ENCODE measurements at regions not wholly inside any gene's neighbourhood (a gene's known extent, or its start where the extent isn't known, plus 50 kb on each side); places are given as distances from the start of the nearest gene placed in this dataset.

DNA sequence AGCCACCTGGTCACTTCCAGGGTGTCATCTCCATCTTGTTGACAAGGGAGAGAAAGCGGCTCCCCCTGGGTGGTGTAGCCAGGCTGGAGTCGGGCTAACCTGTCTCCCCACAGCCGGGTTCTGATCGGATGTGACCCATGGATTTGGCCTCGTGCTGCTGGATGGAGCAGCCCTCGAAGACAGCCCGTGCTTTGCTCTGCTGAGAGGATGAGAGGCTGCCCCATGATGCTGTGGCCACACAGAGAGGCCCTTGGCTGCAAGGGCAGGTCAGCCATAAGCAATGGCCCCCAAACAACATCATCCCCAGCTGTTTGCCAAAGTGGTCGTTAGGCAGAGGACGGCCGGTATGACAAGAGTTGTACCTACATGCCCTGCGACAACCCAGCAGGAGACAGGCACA lies 106.6 kb downstream of the HMX1 start:
- no peaks in the 10 kb centered on the region for H3K27me3 ChIP-seq
- H3K27ac ChIP-seq = no peak overlapping the region
- no peaks in the 10 kb centered on the region for H3K9me3 ChIP-seq
- 61 to 62% methylated on average over 6 to 11 of the region's 11 CpGs for WGBS, 2 donors
- DNase-seq = peak in 1 of 4 donors; percentile 8
- intact Hi-C loops (cut with DNase I) = no loop called here
- no peaks in the 10 kb centered on the region for H3K4me1 ChIP-seq
- ATAC-seq = no peak
- H3K36me3 ChIP-seq (replicated peaks in 1 of 2; ENCODE audit: insufficient read depth in 1 of 2, low read depth in 2 of 2) = no peaks in the 10 kb centered on the region
- no peak overlapping the region for H3K4me3 ChIP-seq
- TF ChIP-seq, protein P1, sequence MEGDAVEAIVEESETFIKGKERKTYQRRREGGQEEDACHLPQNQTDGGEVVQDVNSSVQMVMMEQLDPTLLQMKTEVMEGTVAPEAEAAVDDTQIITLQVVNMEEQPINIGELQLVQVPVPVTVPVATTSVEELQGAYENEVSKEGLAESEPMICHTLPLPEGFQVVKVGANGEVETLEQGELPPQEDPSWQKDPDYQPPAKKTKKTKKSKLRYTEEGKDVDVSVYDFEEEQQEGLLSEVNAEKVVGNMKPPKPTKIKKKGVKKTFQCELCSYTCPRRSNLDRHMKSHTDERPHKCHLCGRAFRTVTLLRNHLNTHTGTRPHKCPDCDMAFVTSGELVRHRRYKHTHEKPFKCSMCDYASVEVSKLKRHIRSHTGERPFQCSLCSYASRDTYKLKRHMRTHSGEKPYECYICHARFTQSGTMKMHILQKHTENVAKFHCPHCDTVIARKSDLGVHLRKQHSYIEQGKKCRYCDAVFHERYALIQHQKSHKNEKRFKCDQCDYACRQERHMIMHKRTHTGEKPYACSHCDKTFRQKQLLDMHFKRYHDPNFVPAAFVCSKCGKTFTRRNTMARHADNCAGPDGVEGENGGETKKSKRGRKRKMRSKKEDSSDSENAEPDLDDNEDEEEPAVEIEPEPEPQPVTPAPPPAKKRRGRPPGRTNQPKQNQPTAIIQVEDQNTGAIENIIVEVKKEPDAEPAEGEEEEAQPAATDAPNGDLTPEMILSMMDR (IDR thresholded peaks at IDR 0.05) = no peak
- no peak for TF ChIP-seq POLR2A (IDR thresholded peaks at IDR 0.05)

DNA sequence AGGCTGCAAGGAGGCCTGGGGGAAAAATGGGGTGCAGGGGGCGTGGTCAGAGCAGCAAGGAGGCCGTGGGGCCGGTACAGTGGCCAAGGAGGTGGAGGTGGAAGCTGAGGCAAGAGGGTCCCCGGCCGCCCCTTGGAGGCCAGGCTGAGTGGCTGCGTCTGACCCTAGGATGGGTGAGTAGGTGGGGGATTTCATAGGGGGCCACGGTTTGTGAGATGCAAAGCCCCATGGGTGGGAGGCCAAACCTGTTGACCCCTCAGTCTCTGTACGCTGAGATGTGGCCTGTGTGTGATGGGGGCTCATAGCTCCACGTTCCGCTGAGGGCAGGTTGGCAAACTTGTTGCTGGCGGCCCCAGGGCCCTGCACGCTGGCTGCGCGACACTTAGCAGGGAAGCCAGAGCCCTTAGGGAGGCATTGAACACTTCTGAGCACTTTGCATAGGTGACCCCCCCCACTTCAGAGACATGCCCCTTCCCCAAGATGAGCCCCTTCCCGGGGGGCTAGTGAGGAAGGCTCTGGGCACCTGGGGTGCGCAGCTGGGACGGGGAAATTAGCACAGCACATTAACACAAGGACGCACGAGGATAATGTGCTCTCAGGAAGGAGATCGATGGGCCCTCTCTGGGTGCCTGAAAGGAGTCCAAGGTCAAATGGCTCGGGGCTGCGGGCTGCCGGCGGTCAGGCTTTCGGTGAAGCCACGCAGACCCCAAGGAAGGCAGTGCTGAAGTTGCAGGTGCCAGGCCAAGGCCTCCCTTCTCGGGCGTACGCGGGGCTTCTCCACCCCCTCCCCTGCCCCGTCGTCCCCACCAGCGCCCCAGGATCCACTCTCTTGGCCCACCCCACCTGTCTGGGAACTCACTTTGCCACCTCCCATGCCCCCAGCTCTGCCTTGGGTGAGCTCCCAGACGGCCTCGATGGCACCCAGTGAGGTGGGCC lies 107.4 kb downstream of the HMX1 start:
- peak in 1 of 4 donors; percentile 7 for DNase-seq
- Histone ChIP-seq H3K36me3 (replicated peaks in 1 of 2; ENCODE audit: insufficient read depth in 1 of 2, low read depth in 2 of 2) (no peaks in the 10 kb centered on the region), H3K4me1 (no peaks in the 10 kb centered on the region), H3K9me3 (no peaks in the 10 kb centered on the region), H3K27me3 (no peaks in the 10 kb centered on the region), H3K4me3 (no peak overlapping the region), H3K27ac (no peak overlapping the region)
- 57 to 59% methylated on average over 10 to 34 of the region's 35 CpGs for WGBS, 2 donors
- ATAC-seq = no peak
- TF ChIP-seq, protein P1 (IDR thresholded peaks at IDR 0.05) = no peak
- no peak for TF ChIP-seq POLR2A (IDR thresholded peaks at IDR 0.05)
- intact Hi-C loops (cut with DNase I) = no loop called here

DNA sequence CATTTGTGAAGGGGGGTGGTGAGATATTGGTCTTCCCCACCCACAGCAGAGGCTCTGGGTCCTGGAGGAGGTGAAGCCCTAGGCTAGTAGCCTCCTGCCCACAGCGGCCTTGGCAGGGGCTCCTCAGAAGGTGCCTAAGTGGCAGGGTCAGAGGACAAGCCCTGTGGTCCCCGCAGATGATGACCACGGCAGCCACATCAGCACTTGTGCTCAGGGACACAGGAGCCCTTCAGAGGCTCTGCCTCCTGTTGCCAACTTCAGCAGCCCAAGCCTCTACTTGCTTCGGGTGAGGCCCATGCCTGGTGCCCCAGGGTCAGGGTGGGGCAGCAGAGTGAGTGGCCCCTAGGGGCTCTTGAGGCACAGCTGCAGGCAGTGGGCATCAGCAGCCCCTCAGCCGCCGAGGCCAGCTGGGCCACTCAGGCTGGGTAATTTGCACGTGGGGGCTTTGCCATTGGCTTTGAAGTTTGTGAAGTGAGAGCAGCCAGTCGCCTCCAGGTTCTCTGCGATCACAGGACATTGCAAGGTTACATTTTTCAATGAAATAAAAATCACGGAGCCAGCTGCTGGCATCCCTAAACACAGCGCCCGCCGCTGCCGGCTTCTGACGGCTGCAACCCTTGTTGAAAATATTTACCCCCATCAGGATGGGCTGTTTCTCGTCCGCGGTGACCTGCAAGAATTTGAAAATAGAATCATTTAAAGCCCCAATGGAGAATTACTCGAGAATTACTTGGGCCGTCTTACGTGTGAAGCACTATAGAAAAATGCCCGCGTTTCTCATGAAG lies 108.5 kb downstream of the HMX1 start:
- Histone ChIP-seq H3K4me3 (no peak overlapping the region), H3K4me1 (no peaks in the 10 kb centered on the region), H3K9me3 (no peaks in the 10 kb centered on the region), H3K36me3 (replicated peaks in 1 of 2; ENCODE audit: insufficient read depth in 1 of 2, low read depth in 2 of 2) (no peaks in the 10 kb centered on the region), H3K27ac (no peak overlapping the region), H3K27me3 (no peaks in the 10 kb centered on the region)
- intact Hi-C loops (cut with DNase I) = no loop called here
- WGBS, 2 donors = 73 to 77% methylated on average over 19 to 23 of the region's 23 CpGs
- TF ChIP-seq, protein P1 (IDR thresholded peaks at IDR 0.05) = no peak
- TF ChIP-seq POLR2A (IDR thresholded peaks at IDR 0.05) = no peak
- ATAC-seq (no peak), DNase-seq (peak in 1 of 4 donors; percentile 5)

DNA sequence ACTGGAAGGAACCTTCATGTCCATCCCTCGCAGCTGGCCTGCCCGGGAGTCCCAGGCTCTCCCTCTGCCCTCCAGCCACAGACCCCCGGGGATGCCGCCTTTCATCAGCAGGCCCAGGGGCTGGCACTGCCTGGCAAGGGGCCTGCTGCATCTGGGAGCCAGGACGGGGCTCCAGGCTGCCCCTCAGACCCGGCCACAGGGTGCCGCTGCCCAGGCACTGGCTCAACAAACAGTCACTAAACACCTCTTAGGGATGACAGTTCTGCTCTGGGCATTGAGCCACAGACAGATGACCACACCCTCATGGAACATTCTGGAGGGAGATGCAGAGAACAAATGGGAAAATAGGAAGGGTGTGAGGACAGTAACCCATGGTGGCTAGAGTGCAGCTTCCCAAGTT lies 109.3 kb downstream of the HMX1 start:
- no peak for ATAC-seq
- 52 to 66% methylated on average over 4 to 7 of the region's 7 CpGs for WGBS, 2 donors
- Histone ChIP-seq H3K27ac (no peak overlapping the region), H3K9me3 (no peaks in the 10 kb centered on the region), H3K4me3 (no peak overlapping the region), H3K36me3 (replicated peaks in 1 of 2; ENCODE audit: insufficient read depth in 1 of 2, low read depth in 2 of 2) (no peaks in the 10 kb centered on the region), H3K27me3 (no peaks in the 10 kb centered on the region), H3K4me1 (no peaks in the 10 kb centered on the region)
- intact Hi-C loops (cut with DNase I) = no loop called here
- TF ChIP-seq, protein P1 (IDR thresholded peaks at IDR 0.05) = no peak
- TF ChIP-seq POLR2A (IDR thresholded peaks at IDR 0.05) = no peak
- DNase-seq = peak in 1 of 4 donors; percentile 8
